ENCODE measurements at regions not wholly inside any gene's neighbourhood (a gene's known extent, or its start where the extent isn't known, plus 50 kb on each side); places are given as distances from the start of the nearest gene placed in this dataset.

DNA sequence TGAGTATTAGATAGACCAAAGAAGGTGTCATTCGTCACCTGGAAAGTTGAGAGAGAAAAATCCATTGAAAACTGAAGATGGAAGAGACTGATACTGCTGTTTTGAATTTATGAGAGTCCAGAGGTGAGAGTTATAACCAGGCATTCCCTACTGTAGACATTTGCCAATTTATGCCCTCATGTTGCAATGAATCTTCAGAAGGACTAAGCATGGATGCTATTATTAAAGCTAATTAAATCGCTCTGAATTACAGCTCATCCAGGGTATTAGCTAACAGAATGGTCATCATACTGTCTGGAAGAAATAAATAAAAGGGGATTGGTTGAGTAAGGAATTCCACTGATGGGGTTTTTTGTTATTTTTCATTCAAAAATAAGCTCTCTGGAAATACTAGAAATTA, 101.6 kb upstream of the PLPP4 start:
- H3K23ac ChIP-seq (ENCODE audit: low read depth, low read length, poor library complexity), result no peak overlapping the region
- no peak overlapping the region for H3K4me2 ChIP-seq (ENCODE audit: insufficient read depth, low read length, poor library complexity, severe bottlenecking)
- H2AK5ac ChIP-seq (ENCODE audit: low read depth, low read length), result no peak overlapping the region
- no peaks in the 10 kb centered on the region for H3K36me3 ChIP-seq (replicated peaks in 1 of 2; ENCODE audit: control insufficient read depth in 2 of 2, insufficient read depth in 2 of 2, low read length in 2 of 2)
- no peak overlapping the region for H3K4me3 ChIP-seq (ENCODE audit: low read length in 2 of 2)
- no CpG with 5 or more reads among the region's 2 CpGs for WGBS, 2 donors (ENCODE audit: extremely low coverage in 2 of 2, insufficient read length in 2 of 2, insufficient replicate concordance in 1 of 2)
- H3K9ac ChIP-seq (ENCODE audit: low read depth, low read length, poor library complexity), result no peak overlapping the region
- H3K4ac ChIP-seq (ENCODE audit: low read length), result no peak overlapping the region
- H3K14ac ChIP-seq (ENCODE audit: low read length), result no peak overlapping the region
- H4K91ac ChIP-seq (ENCODE audit: low read depth, low read length, poor library complexity), result no peak overlapping the region
- no peaks in the 10 kb centered on the region for H3K27me3 ChIP-seq (ENCODE audit: control insufficient read depth in 3 of 3, insufficient read depth in 3 of 3, low read depth in 1 of 3, low read length in 3 of 3)
- H3K27ac ChIP-seq (replicated peaks; ENCODE audit: low read length), result no peak overlapping the region
- H2BK12ac ChIP-seq (ENCODE audit: low read length), result no peak overlapping the region
- no peak overlapping the region for H2BK120ac ChIP-seq (ENCODE audit: low read depth, low read length)
- no peak overlapping the region for H2BK5ac ChIP-seq (ENCODE audit: low read length)
- no peak overlapping the region for H2AFZ ChIP-seq (ENCODE audit: low read length)
- no peak for DNase-seq (ENCODE audit: low spot score)
- H4K8ac ChIP-seq (ENCODE audit: low read depth, low read length), result no peak overlapping the region
- no peak overlapping the region for H3K18ac ChIP-seq (ENCODE audit: low read length)
- no peaks in the 10 kb centered on the region for H3K9me3 ChIP-seq (replicated peaks in 1 of 2; ENCODE audit: control insufficient read depth in 2 of 2, insufficient read depth in 1 of 2, low read depth in 1 of 2, low read length in 2 of 2)
- H3K79me1 ChIP-seq (ENCODE audit: low read depth, low read length), result no peaks in the 10 kb centered on the region
- H3K4me1 ChIP-seq (ENCODE audit: control insufficient read depth in 2 of 2, insufficient read depth in 1 of 2, low read depth in 1 of 2, low read length in 2 of 2), result no peaks in the 10 kb centered on the region
- H2BK15ac ChIP-seq (ENCODE audit: low read length), result no peak overlapping the region

- Histone ChIP-seq H3K4me1 (ENCODE audit: control insufficient read depth in 2 of 2, insufficient read depth in 1 of 2, low read depth in 1 of 2, low read length in 2 of 2) (no peaks in the 10 kb centered on the region), H3K27me3 (ENCODE audit: control insufficient read depth in 3 of 3, insufficient read depth in 3 of 3, low read depth in 1 of 3, low read length in 3 of 3) (no peaks in the 10 kb centered on the region), H3K4ac (ENCODE audit: low read length) (no peak overlapping the region), H4K8ac (ENCODE audit: low read depth, low read length) (no peak overlapping the region), H3K14ac (ENCODE audit: low read length) (no peak overlapping the region), H2BK12ac (ENCODE audit: low read length) (no peak overlapping the region), H3K79me1 (ENCODE audit: low read depth, low read length) (no peaks in the 10 kb centered on the region), H3K9ac (ENCODE audit: low read depth, low read length, poor library complexity) (no peak overlapping the region), H3K4me3 (ENCODE audit: low read length in 2 of 2) (no peak overlapping the region), H3K18ac (ENCODE audit: low read length) (no peak overlapping the region), H3K27ac (replicated peaks; ENCODE audit: low read length) (no peak overlapping the region), H2AFZ (ENCODE audit: low read length) (no peak overlapping the region), H2BK15ac (ENCODE audit: low read length) (no peak overlapping the region), H2BK120ac (ENCODE audit: low read depth, low read length) (no peak overlapping the region), H2BK5ac (ENCODE audit: low read length) (no peak overlapping the region), H4K91ac (ENCODE audit: low read depth, low read length, poor library complexity) (no peak overlapping the region), H3K9me3 (replicated peaks in 1 of 2; ENCODE audit: control insufficient read depth in 2 of 2, insufficient read depth in 1 of 2, low read depth in 1 of 2, low read length in 2 of 2) (no peaks in the 10 kb centered on the region), H3K4me2 (ENCODE audit: insufficient read depth, low read length, poor library complexity, severe bottlenecking) (no peak overlapping the region), H3K23ac (ENCODE audit: low read depth, low read length, poor library complexity) (no peak overlapping the region), H2AK5ac (ENCODE audit: low read depth, low read length) (no peak overlapping the region), H3K36me3 (replicated peaks in 1 of 2; ENCODE audit: control insufficient read depth in 2 of 2, insufficient read depth in 2 of 2, low read length in 2 of 2) (no peaks in the 10 kb centered on the region)
- DNase-seq (ENCODE audit: low spot score), result no peak
- no CpG with 5 or more reads among the region's 3 CpGs for WGBS, 2 donors (ENCODE audit: extremely low coverage in 2 of 2, insufficient read length in 2 of 2, insufficient replicate concordance in 1 of 2)
Measured at GRCh38 chr10:120360571-120360970, 96.5 kb upstream of the PLPP4 start.

- H3K14ac ChIP-seq (ENCODE audit: low read length), result no peak overlapping the region
- H3K4me2 ChIP-seq (ENCODE audit: insufficient read depth, low read length, poor library complexity, severe bottlenecking), result no peak overlapping the region
- no CpG with 5 or more reads among the region's 5 CpGs for WGBS, 2 donors (ENCODE audit: extremely low coverage in 2 of 2, insufficient read length in 2 of 2, insufficient replicate concordance in 1 of 2)
- H3K23ac ChIP-seq (ENCODE audit: low read depth, low read length, poor library complexity), result no peak overlapping the region
- H3K9me3 ChIP-seq (replicated peaks in 1 of 2; ENCODE audit: control insufficient read depth in 2 of 2, insufficient read depth in 1 of 2, low read depth in 1 of 2, low read length in 2 of 2), result no peaks in the 10 kb centered on the region
- H3K4ac ChIP-seq (ENCODE audit: low read length), result no peak overlapping the region
- no peak overlapping the region for H2BK15ac ChIP-seq (ENCODE audit: low read length)
- no peak overlapping the region for H4K8ac ChIP-seq (ENCODE audit: low read depth, low read length)
- H4K91ac ChIP-seq (ENCODE audit: low read depth, low read length, poor library complexity), result no peak overlapping the region
- H3K9ac ChIP-seq (ENCODE audit: low read depth, low read length, poor library complexity), result no peak overlapping the region
- no peak overlapping the region for H2BK5ac ChIP-seq (ENCODE audit: low read length)
- H3K18ac ChIP-seq (ENCODE audit: low read length), result no peak overlapping the region
- H3K4me3 ChIP-seq (ENCODE audit: low read length in 2 of 2), result no peak overlapping the region
- H2AFZ ChIP-seq (ENCODE audit: low read length), result no peak overlapping the region
- no peak overlapping the region for H3K27ac ChIP-seq (replicated peaks; ENCODE audit: low read length)
- H3K4me1 ChIP-seq (ENCODE audit: control insufficient read depth in 2 of 2, insufficient read depth in 1 of 2, low read depth in 1 of 2, low read length in 2 of 2), result no peaks in the 10 kb centered on the region
- DNase-seq (ENCODE audit: low spot score), result no peak
- no peak overlapping the region for H2BK12ac ChIP-seq (ENCODE audit: low read length)
- no peaks in the 10 kb centered on the region for H3K79me1 ChIP-seq (ENCODE audit: low read depth, low read length)
- no peak overlapping the region for H2AK5ac ChIP-seq (ENCODE audit: low read depth, low read length)
- H3K27me3 ChIP-seq (ENCODE audit: control insufficient read depth in 3 of 3, insufficient read depth in 3 of 3, low read depth in 1 of 3, low read length in 3 of 3), result no peaks in the 10 kb centered on the region
- no peak overlapping the region for H2BK120ac ChIP-seq (ENCODE audit: low read depth, low read length)
- H3K36me3 ChIP-seq (replicated peaks in 1 of 2; ENCODE audit: control insufficient read depth in 2 of 2, insufficient read depth in 2 of 2, low read length in 2 of 2), result no peaks in the 10 kb centered on the region
Measured at GRCh38 chr10:120365872-120366271, 91.2 kb upstream of the PLPP4 start.

DNA sequence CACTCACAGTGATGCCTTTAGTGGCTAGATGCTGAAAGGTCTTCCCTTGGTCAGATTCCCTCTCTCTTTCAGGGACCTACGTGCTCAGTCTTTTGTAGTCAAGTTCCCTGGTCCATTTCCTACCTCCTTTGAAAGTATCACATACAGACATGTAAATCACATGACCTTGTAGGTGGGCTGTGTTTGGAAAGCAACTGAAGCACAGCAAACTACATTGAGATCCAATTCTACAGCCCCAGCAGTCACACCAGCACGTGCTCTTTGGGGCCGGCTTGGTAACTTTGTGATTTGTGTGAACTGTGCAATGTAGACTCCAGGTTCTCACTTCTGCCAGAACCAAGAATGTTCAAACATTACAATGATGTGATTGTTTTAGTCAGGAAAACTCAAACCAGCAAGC, 89.7 kb upstream of the PLPP4 start:
- Histone ChIP-seq H3K79me1 (ENCODE audit: low read depth, low read length) (no peaks in the 10 kb centered on the region), H2BK15ac (ENCODE audit: low read length) (no peak overlapping the region), H2BK5ac (ENCODE audit: low read length) (no peak overlapping the region), H3K4me3 (ENCODE audit: low read length in 2 of 2) (no peak overlapping the region), H4K8ac (ENCODE audit: low read depth, low read length) (no peak overlapping the region), H4K91ac (ENCODE audit: low read depth, low read length, poor library complexity) (no peak overlapping the region), H3K27me3 (ENCODE audit: control insufficient read depth in 3 of 3, insufficient read depth in 3 of 3, low read depth in 1 of 3, low read length in 3 of 3) (no peaks in the 10 kb centered on the region), H3K27ac (replicated peaks; ENCODE audit: low read length) (no peak overlapping the region), H3K36me3 (replicated peaks in 1 of 2; ENCODE audit: control insufficient read depth in 2 of 2, insufficient read depth in 2 of 2, low read length in 2 of 2) (no peaks in the 10 kb centered on the region), H3K9me3 (replicated peaks in 1 of 2; ENCODE audit: control insufficient read depth in 2 of 2, insufficient read depth in 1 of 2, low read depth in 1 of 2, low read length in 2 of 2) (no peaks in the 10 kb centered on the region), H3K4ac (ENCODE audit: low read length) (no peak overlapping the region), H2BK12ac (ENCODE audit: low read length) (no peak overlapping the region), H3K4me1 (ENCODE audit: control insufficient read depth in 2 of 2, insufficient read depth in 1 of 2, low read depth in 1 of 2, low read length in 2 of 2) (no peaks in the 10 kb centered on the region), H3K4me2 (ENCODE audit: insufficient read depth, low read length, poor library complexity, severe bottlenecking) (no peak overlapping the region), H3K9ac (ENCODE audit: low read depth, low read length, poor library complexity) (no peak overlapping the region), H3K14ac (ENCODE audit: low read length) (no peak overlapping the region), H3K18ac (ENCODE audit: low read length) (no peak overlapping the region), H3K23ac (ENCODE audit: low read depth, low read length, poor library complexity) (no peak overlapping the region), H2AFZ (ENCODE audit: low read length) (no peak overlapping the region), H2BK120ac (ENCODE audit: low read depth, low read length) (no peak overlapping the region), H2AK5ac (ENCODE audit: low read depth, low read length) (no peak overlapping the region)
- no CpG with 5 or more reads among the region's 3 CpGs for WGBS, 2 donors (ENCODE audit: extremely low coverage in 2 of 2, insufficient read length in 2 of 2, insufficient replicate concordance in 1 of 2)
- DNase-seq (ENCODE audit: low spot score), result no peak
